Fibroblast of gingiva (primary cell): ENCODE measurements at regions not wholly inside any gene's neighbourhood (a gene's known extent, or its start where the extent isn't known, plus 50 kb on each side); places are given as distances from the start of the nearest gene placed in this dataset.

ENCODE experiments used
- DNase-seq: peaks from one replicate; pipeline ENCODE4 v3.0.0-alpha.2; 2011; ENCODE audit warnings: low read depth

GRCh38 chr4:152235718-152236117, 300.2 kb downstream of the FBXW7 start:
- no peak for DNase-seq

- DNase-seq = no peak
These were observed 301.3 kb downstream of the FBXW7 start for GRCh38 chr4:152234571-152234970.

- no peak for DNase-seq
These were observed 303.6 kb downstream of the FBXW7 start for GRCh38 chr4:152232271-152232670.

- DNase-seq = no peak
These were observed 306.1 kb downstream of the FBXW7 start for GRCh38 chr4:152229782-152230289.

GRCh38 chr4:152225680-152226079, 310.2 kb downstream of the FBXW7 start:
- no peak for DNase-seq

GRCh38 chr4:152224721-152225420, 311.0 kb downstream of the FBXW7 start:
- no peak for DNase-seq

GRCh38 chr4:152224223-152224622, 311.7 kb downstream of the FBXW7 start:
- DNase-seq = no peak

GRCh38 chr4:152223600-152223999, 312.3 kb downstream of the FBXW7 start:
- no peak for DNase-seq

GRCh38 chr4:152221816-152222516, 313.9 kb downstream of the FBXW7 start:
- DNase-seq = no peak

GRCh38 chr4:152220201-152220666, 315.7 kb downstream of the FBXW7 start:
- no peak for DNase-seq

GRCh38 chr4:152218576-152218975, 317.3 kb downstream of the FBXW7 start:
- DNase-seq = no peak

GRCh38 chr4:152217896-152218295, 318.0 kb downstream of the FBXW7 start:
- DNase-seq = no peak

GRCh38 chr4:152211936-152212653, 323.8 kb downstream of the FBXW7 start:
- DNase-seq = no peak

GRCh38 chr4:152209772-152210493, 326.0 kb downstream of the FBXW7 start:
- no peak for DNase-seq

GRCh38 chr4:152207378-152207720, 328.5 kb downstream of the FBXW7 start:
- DNase-seq = no peak

GRCh38 chr4:152206646-152207377, 329.1 kb downstream of the FBXW7 start:
- no peak for DNase-seq

- DNase-seq = no peak
These were observed 329.7 kb downstream of the FBXW7 start for GRCh38 chr4:152206185-152206584.

GRCh38 chr4:152202415-152202814, 333.5 kb downstream of the FBXW7 start:
- DNase-seq = no peak

GRCh38 chr4:152200511-152201333, 335.2 kb downstream of the FBXW7 start:
- no peak for DNase-seq

- DNase-seq = no peak
These were observed 338.7 kb downstream of the FBXW7 start for GRCh38 chr4:152197211-152197610.

GRCh38 chr4:152195888-152196287, 340.0 kb downstream of the FBXW7 start:
- no peak for DNase-seq
